Activated T-cell treated with anti-CD3 and anti-CD28 coated beads for 4 hours (primary cell): ENCODE measurements at regions not wholly inside any gene's neighbourhood (a gene's known extent, or its start where the extent isn't known, plus 50 kb on each side); places are given as distances from the start of the nearest gene placed in this dataset.
"Not testable (repeated sequence)": the region's sequence is repeated elsewhere in the genome, so short reads cannot be mapped to it uniquely, and the experiment has no call there.

Experiments used
- DNase-seq: peaks from one replicate; pipeline ENCODE4 v3.0.0-alpha.2; 2020

DNA sequence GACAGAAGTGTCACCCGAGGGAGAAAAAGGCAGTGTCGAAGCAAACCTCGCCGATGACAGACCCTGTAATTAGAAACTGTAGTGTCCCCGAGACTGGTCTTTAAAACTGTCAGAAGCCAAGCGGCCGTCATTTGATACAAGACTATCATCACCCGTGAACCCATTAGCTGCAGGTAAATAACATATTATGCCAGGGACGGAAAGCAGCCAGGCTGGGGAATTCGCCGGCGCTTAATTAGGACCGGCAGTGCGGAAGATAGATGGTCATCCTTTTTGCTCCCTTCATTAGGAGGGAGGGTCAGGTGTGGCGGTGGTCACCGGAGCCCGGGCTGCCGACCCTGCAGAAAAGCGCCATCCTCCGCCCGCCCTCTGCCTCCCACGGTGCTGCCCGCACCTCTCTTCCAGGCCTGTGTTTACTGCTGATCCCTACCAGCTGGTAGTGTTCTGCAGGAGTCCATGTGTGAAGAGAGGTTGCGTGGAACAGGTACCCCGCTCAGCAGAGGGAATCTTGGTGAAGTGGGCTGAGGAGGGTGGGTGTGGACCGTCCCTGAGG is 109.4 kb upstream of the GSE1 start:
- no peak for DNase-seq

DNA sequence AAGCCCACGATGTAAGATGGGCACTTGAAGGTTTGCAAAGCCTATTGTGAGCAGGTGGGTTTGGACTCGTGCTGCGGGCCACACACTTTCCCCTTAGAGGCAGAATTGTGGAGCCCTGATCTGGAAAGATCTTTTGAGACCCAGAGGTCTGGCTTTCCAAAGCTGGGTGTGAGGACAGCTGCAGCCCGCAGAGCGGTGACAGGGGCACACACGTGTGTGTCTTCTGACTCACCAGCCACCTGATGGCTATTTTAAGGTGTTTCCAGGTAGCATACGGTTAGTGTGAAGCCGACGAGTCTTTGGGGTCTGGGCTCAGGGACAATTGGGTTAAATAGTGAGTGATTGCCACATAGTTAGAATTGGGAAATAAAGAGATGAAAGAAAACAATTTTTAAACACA is 108.9 kb upstream of the GSE1 start:
- no peak for DNase-seq

DNA sequence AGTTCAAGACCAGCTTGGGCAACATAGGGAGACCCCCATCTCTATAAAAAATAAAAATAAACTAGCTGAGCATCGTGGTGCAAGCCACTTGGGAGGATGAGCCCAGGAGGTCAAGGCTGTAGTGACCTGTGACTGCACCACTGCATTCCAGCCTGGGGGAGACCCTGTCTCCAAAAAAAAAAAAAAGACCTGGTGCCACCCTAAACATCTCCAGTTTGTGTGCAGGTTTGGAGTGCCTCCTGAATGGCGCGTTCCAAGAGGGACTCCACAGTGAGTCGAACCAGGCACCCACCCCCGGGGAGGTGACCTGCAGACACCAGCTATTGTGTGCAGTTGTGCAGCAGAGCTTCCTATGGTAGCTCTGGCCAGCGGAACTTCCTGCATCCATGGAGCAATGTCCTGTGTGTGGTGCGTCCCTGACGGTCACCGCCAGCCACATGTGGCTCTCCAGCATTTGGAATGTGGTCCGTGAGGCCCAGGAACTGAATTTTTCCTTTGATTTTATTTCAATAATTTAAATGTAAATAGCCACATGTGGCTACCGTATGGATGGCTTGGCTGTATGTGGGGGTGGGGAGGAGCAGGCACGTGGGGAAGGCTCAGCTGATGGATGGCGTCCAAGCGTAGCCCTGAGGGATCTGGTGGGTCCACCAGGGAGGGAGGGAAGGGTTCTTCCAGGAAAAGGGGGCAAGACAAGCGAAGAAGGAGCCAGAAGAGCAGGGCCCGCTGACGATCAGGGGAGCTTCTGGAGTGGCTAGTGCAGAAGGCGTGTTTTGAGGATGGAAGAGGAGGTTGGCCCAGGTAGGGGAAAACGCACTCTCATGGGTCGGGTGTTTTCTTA is 107.1 kb upstream of the GSE1 start:
- no peak for DNase-seq

DNA sequence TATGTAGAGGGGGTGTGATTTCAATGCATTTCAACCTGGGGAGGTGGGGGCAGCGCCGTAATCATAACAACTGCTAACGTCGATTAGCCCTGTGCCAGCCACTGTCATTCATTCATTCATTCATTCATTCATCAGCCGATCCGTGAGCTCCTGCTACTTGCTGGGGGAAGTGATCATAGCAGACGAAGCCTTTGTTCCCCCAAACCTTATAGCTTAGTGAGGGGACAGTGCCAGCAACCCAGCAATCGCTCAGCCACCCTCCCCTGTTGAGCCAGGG is 106.5 kb upstream of the GSE1 start:
- no peak for DNase-seq

DNA sequence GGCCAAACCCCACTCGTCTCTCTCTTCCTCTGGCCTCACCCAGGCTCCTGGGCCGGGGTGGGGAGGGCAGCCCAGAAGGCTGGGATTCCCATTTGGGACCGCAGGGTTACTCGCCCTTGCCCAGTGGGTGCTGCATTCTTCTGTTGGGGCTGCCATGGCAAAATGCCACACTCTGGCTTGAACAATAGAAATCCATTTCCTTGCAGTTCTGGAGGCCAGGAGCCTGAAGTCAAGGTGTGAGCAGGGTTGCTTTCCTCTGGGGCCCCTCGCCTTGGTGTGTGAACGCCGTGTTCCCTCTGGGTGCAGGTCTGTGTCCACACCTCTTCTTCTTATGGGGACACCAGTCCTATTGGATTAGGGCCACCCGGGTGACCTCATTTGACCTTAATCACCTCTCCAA is 105.8 kb upstream of the GSE1 start:
- no peak for DNase-seq

DNA sequence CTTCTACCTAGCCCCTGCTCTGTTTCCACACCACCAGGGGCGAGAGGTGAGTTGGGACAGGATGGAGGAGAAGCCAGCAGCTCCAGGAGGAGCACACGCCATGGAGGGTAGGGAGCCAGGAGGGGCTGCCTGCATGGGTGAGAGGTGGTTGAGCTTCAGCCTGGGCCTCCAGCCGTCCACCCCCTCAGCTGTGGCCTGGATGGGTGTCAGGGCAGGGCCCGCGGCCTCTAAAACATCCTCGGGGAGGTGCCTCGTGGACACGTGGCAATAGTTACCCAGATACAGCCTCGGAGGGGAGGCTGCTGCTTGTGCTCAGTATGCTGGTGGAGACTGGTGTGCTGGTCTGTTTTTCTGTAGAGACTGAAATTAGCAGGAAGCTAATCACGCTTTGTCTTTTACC is 104.7 kb upstream of the GSE1 start:
- no peak for DNase-seq

DNA sequence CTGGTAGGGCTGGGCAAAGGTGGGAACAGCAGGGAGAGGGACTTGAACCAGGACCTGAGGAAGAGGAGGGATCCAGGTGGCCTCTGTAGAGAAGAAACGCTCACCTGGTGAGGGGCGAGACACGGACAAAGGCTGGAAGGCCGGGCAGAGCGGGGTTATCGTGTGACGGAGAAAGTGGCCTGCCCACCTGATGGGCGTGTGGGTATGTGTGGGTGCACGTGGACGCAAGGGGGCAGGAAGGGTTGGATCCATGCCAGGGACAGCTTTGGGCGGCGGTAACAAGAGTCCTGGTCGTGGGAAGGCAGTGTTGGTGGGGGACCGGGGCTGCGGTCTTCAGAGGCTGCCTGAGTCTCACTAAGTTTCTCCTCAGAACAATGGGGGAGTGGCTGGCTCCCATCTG is 104.1 kb upstream of the GSE1 start:
- DNase-seq: no peak

DNA sequence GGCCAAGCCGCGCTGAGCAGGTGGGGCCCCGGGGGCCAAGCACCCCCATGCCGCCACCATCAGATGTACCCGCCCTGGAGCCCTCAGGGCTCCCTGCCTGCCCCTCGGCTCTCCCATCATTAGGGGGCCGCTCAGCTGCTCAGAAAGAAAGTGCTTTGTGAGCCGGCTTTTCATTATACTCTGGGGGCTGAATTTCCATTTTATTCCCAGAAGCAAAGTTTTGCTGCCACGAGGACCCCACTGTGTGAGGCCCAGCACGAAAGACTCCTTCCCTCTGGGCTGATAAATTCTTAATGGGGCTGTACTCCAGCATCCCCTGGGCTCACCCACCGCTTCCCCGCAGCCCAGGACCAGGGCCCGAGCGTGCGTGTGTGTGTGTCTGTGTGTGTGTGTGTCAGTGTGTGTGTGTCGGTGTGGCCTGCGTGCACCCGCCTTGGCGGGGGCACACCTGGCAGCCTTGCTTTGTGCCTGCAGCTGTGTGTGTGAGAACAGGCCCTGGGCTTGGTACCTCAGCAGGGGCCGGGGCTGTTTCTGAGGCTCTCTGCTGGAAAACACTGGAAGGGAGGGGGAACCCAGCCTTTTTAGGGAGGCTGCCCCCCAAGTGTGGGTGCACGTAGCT is 103.0 kb upstream of the GSE1 start:
- no peak for DNase-seq

DNA sequence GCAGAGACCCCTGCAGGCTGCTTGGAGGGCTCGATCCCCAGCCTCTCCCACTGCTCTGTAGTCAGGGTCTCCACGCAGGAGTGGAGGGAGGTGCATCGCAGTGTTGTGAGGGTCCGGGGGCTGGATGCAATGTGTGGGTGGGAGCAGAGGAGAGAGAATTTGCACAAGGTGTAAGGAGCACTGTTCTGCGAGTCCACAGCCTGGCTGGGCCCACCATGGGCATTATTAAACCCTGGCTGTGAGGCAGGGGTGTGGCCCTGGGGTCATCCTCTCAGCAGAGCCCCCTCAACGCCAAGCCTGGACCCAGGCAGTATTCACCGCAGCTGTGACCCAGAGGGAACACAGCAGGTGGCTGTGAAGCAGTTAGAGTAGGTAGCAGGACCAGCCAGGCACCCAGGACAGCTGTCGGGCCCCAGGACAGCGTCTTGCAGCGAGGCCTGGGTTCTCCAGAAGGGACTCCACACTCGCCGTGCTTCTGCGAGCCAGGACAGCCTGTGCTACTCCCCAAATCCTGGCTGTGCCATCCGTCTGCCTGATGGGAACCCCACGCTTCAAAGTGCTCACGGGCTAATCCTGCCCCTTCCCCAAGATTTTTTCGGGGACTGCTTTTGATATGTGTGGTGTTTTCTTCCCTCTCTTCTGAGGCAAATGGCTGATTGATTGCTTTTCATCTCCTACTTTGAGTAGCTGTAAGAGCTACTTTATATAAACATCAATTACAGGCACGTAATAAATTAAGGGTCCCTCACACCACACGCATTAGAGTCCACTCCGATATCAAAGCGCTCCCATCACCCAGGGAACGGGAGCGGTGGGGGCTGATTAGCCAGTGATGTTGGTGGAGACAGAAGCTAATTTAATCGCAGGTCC is 100.9 kb upstream of the GSE1 start:
- DNase-seq: no peak

DNA sequence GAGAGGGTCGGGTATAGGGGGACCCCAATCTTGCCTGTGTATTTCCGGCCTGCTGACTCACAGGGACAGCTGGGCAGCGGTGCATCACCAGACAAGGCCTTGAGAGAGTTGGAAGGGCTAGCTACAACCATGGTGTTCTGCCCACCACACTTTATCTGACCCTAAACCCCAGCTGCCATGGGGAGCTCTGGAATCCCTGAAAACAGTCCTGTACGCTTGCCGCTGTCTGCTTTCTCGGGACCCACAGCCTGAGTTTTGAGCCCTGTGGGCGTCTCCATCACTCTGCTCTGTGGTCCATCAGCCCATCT is 100.4 kb upstream of the GSE1 start:
- DNase-seq: no peak

DNA sequence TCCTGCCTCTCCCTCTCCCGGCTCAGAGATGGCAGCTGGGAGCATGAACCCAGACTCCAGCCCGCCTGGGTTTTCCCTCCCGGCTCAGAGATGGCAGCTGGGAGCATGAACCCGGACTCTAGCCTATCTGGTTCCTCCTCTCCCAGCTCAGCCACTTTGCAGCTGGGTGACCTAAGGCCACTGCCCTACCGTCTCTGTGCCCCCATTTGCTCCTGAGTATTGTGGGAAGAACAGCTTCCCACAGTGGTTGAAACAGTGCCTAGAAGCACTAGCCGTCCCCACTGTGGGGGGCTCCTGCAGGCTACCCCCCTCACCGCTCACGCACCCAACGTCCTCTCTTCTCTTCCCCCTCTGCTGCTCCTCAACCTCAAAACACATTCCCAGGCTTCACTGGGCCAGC is 99.9 kb upstream of the GSE1 start:
- DNase-seq: no peak

DNA sequence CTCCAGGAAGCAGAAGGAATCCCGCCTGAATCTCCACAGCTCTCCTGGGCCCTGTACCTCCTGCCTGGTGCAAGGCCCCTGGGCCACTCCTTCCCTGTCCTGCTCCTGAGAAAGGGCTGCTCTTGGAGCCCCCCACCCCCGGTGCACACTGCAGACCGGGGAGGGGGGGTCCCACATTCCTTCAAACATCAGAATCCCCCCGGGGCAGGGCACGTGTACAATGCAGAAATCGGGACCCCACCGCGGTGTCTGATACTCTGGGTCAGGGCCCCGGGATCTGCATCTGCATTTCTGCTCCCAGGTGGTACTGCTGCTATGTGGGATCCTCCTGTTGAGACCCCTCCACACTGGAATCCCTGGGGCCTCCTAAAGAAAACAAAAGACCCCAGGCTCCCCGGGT is 99.5 kb upstream of the GSE1 start:
- no peak for DNase-seq

DNA sequence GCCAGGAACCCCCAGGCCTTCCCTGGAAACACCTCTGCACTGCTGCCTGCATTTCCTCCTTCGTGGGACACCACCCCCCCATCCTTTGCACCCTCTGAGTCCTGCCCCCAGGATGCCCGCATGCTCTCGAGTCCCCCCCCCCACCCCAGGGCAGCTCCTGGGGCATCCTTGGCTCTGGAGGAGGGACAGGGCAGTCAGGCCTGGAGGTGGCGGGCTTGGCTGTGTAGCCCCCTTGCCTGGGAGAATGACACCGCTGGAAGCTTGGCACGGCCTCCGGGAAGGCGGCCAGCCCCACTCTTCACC is 98.9 kb upstream of the GSE1 start:
- no peak for DNase-seq

DNA sequence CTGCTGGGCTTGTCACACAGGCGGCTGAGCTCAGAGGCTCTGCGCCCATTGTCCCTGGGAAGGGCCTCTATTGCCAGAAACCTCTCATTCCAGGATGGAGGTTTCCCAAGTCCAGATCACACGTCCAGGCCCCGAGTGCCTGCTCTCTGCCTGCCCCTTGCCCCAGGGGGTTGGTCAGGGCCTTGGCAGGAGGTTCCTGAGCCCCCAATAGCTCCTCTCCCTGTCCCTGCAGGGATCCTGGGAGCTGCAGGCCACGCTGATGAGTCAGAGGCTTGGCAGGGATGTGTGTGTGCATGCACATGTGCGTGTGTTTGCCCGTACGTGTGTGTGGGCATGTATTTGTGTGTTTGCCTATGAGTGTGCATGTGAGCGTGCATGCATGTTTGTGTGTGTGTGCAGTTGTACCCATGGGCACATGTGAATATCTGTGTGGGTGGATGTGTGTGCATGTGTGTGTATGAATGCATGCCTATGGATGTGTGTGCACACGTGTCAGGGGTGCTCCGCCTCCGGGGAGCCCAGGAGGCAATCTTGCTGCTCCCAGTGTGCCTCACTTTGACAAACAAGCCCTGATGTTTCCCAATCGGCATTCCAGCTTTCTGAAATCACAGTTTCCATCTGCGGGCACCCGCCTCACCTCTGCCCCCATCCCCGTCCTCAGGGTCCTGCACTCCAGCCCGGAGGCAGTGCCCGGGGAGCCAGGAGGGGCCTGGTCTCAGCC is 98.4 kb upstream of the GSE1 start:
- DNase-seq: no peak

DNA sequence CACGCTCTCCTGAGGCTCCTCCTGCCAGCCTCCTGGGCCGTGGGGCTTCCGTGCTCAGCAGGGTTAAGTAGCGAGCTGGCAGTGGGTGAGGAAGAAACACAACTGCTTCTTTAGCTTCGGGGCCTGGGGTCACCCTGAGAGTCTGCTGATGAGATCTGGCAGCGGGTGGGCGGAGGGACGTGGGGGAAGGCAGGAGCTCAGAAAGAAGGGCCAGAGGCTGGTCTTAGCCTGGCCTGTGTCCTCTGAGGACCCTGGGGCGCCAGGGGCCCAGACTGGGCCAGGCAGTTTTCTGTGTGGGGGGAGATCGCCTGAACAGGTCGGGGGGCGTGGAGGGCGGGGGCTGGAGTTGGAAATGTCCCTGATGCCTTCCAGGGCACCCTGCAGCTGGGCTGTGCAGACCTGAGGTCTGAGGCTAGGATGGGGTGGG is 97.8 kb upstream of the GSE1 start:
- DNase-seq: no peak

DNA sequence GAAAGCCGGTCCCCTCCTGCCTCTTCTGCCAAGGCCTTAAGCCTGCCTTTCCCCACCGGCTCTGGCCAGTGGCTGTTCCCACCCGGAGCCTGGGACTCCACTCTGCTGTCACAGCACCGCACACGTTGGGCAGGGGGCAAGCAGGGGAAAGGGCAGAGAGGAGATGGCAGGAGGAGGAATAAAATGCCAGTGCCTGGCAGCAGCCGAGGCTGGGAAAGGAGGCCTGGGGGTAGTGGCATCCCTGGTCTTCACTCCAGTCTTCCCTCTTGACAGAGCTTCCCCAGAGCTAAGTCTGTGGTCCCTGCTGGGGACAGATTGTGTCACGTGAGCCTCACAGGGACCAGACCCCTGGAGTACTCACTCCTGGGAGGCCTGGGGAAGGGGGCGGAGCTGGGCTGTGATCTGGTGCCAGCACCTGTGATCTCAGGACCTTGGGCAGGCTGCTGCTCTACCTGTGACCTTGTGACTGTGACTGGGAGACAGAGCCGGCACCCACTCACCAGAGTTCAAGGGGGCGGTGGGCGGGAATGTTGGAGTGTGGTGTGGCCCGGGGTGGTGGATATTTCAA is 97.2 kb upstream of the GSE1 start:
- no peak for DNase-seq

DNA sequence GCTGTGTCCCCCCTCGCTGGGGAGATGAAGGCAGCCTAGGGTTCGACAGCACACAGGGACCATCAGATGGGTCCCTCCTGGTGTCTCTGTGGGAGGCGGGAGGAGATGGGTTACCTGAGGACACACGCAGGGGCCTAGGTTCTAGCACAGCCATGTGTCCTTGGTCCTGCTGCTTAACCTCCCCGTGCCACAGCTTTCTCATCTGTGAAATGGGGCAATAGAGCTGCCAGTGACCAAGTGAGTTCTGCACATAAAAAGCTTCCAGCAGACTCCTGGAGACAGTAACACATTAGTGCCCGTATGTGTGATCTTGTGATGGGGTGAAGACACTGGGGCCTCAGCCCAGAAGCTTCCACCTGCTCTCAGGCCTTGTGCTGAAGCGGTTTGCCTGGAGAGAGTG is 96.0 kb upstream of the GSE1 start:
- no peak for DNase-seq

DNA sequence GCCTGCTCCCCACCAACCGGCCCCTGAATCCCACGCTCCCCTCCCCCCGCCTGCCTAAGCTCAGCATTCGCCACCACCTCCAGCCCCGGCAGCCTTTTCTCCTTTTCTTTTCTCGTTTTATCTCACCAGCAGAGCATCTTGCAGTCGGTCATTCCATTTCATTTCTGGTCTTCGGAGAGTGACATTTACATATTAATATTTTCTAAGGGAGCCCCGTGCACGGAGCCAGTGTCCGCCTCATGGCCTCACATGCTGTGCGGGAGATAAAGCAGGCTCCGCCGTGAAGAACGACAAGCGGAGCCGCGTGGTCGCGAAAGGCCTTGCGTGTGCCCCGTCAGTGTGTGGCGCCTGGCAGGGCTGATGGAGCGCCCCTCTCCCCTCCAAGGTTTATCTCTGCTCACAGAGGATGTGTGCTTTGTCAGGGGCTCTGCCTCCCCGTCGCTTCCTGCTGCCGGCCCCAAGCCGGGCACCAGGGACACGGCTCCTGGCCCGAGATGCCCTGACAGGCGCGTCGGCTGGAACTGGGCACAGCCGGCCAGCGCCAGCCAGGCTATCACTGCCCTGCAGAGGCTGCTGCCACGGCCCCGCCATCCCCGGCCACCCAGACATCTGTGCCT is 95.5 kb upstream of the GSE1 start:
- DNase-seq: no peak

DNA sequence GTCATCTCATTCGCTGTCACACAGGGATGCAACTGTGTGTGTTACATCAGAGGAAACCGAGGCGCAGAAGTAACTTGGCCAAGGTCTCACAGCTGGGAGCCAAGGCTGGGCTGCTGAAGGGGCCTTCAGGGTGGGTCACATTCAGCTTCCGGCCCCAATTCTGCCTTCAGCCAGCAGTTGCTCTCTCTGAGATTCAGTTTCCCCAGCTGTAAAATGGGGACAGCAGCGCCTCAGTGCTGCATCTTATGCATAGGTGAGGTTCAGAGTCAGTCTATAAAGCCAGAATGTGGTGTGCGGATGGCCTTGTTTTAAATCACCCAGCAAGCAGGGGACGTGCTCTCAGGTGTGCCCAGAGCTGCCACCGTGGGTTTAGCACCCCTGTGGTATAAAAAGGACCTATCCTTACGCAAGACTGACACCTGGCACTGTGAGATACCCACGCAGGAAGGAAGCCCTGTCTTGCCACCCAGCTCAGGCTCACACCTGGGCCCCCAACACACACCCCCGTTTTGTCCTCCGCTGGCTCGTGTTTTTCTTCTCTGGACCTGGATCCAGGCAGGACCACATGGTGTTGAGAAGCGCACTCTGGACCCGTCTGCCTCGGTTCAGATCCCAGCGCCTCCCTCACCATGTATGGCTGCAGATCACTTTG is 94.6 kb upstream of the GSE1 start:
- DNase-seq: no peak

DNA sequence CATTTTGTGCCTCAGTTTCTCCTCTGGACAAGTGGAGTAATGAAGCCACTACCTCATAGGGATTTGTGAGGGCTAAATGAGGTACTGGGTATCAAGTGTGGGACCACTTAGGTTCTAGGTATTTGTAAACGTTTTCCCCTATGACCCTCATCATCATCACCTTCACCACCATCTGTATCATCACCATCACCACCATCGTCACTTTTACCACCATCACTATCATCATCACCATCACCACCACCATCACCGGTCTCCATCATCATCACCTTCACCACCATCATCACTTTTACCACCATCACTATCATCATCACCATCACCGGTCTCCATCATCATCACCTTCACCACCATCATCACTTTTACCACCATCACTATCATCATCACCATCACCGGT is 94.1 kb upstream of the GSE1 start:
- not testable (repeated sequence) for DNase-seq

DNA sequence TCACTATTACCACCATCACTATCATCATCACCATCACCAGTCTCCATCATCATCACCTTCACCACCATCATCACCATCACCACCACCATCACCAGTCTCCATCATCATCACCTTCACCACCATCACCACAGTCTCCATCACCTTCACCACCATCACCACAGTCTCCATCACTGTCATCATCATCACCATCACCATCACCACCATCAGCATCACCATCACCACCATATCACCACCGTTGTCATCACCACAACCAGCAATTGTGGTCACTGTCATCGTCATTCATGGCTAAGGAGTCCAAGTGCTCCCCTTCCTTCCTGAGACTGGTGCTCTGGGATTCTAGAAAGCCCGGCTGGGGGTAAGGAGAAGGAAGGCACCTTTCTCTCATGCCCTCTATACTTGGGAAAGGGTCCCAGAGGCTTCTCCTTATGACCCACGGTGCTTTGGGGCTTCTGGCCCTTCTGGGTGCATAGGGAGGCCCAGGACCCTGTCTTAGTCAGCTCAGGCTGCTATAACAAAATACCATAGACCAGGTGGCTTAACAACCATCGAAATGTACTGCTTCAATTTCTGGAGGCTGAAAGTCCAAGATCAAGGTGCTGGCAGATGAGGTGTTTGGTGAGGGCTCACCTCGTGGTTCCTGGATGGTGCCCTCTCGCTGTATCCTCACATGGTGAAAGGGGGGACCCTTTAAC is 93.4 kb upstream of the GSE1 start:
- no peak for DNase-seq
